ENCODE measurements at regions not wholly inside any gene's neighbourhood (a gene's known extent, or its start where the extent isn't known, plus 50 kb on each side); places are given as distances from the start of the nearest gene placed in this dataset.
A peak's percentile ranks its signal among the peaks of the same experiment; 100 is the strongest.

DNA sequence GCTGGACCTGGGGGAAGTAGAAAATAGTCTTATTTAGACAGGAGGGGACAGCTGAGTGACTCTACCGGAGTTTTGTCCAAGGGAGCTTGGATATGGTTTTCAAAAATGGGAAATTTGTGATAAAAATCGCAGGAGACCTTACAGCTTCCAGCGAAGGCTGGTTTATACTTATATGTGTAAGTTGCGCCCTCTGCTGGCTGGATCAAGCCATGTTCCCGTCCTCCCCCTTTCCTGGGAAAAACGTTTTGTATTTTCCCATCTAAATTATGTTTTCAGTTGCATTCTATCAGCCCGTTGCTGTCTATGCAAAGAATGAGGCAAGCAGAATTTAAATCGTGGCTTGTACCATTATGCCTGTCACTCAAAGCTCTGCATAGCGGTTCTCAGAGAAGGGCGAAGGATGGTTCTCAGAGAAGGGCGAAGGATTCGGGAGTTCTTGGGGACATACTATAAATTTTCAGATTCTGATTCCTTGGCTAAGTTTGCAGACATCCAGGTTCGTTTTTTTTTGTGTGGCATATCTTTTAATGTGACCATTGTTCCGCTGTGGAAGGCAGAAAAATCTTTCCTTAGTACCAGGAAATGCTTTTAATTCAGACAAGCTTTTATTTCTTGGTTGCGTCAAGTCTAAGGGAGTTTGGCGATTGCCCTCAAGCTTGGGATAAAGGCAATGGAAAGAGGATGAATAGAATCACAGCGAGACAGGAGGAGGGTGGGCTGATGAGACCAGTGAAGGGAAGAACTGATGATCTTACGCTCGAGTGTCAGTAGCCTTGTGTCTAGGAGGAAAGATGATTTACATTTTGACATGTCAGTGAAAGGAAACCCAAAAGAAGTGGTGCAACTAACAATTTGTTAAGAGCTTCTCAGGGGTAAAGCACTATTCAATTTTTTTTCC, 128.5 kb upstream of the ARX start:
- Mint-ChIP-seq H3K4me1 (ENCODE audit: low read depth, unreplicated experiment) (no peaks in the 10 kb centered on the region), H3K4me3 (ENCODE audit: unreplicated experiment) (no peak overlapping the region), H3K27ac (ENCODE audit: unreplicated experiment) (no peak overlapping the region), H3K9me3 (ENCODE audit: unreplicated experiment) (no peaks in the 10 kb centered on the region), H3K27me3 (ENCODE audit: insufficient read depth, unreplicated experiment) (no peaks in the 10 kb centered on the region), H3K36me3 (ENCODE audit: insufficient read depth, unreplicated experiment) (no peaks in the 10 kb centered on the region)
- POLR2A ChIA-PET, result no interaction called here
- CTCF ChIA-PET, result interaction anchor here (0.9 kb wide), 1 partner anchor 110 kb away, joined by 3 read pairs; no protein-coding TSS in a partner anchor
- Histone ChIP-seq H3K4me1 (no peaks in the 10 kb centered on the region), H3K36me3 (ENCODE audit: control insufficient read depth, insufficient read depth, low read length) (no peaks in the 10 kb centered on the region), H3K27me3 (replicated peaks; ENCODE audit: control insufficient read depth, insufficient read depth, low read length) (no peaks in the 10 kb centered on the region; the same call in 1 of the 2 replicates), H3K9me3 (no peaks in the 10 kb centered on the region), H3K4me3 (ENCODE audit: low read depth, low read length) (no peak overlapping the region)
- intact Hi-C loops (cut with micrococcal nuclease; ENCODE audit: unreplicated experiment), result loop anchor here (1.0 to 5.0 kb wide), 3 partner anchors 122 to 627 kb away; no protein-coding TSS in a partner anchor
- TF ChIP-seq, protein P1, sequence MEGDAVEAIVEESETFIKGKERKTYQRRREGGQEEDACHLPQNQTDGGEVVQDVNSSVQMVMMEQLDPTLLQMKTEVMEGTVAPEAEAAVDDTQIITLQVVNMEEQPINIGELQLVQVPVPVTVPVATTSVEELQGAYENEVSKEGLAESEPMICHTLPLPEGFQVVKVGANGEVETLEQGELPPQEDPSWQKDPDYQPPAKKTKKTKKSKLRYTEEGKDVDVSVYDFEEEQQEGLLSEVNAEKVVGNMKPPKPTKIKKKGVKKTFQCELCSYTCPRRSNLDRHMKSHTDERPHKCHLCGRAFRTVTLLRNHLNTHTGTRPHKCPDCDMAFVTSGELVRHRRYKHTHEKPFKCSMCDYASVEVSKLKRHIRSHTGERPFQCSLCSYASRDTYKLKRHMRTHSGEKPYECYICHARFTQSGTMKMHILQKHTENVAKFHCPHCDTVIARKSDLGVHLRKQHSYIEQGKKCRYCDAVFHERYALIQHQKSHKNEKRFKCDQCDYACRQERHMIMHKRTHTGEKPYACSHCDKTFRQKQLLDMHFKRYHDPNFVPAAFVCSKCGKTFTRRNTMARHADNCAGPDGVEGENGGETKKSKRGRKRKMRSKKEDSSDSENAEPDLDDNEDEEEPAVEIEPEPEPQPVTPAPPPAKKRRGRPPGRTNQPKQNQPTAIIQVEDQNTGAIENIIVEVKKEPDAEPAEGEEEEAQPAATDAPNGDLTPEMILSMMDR (IDR thresholded peaks at IDR 0.05; ENCODE audit: insufficient read depth in 1 of 2, low read depth in 1 of 2, low read length in 1 of 2, severe bottlenecking in 1 of 2, unreplicated experiment in 1 of 2), result peak; percentile 32 to 70
- no TSS peak for BruUV-seq (replicated peaks)
- DNase-seq, result peak; percentile 37 to 41

DNA sequence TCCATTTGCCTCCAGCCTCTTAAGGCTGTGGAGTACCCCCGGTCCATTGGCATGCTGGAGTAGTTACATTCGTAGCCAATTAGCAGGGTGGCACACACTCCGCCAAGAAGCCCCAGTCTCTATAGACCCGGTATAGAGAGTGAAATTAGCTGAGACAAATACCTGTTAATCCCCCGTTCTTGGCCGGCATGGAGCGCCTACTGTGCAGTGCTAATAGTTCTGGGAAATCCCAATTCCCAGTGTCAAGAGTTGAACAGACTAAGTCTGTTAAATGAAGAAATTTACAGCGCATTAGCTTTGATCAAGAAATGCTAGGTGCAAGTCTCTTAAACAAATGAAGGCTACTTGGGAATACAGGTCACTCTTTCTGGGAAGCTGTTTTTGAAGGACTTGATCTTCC, 127.8 kb upstream of the ARX start:
- no peaks in the 10 kb centered on the region for H3K36me3 Mint-ChIP-seq (ENCODE audit: insufficient read depth, unreplicated experiment)
- CTCF ChIA-PET, result interaction anchor here (0.9 kb wide), 1 partner anchor 109 kb away, joined by 3 read pairs; no protein-coding TSS in a partner anchor
- POLR2A ChIA-PET, result no interaction called here
- no peak overlapping the region for H3K27ac Mint-ChIP-seq (ENCODE audit: unreplicated experiment)
- Histone ChIP-seq H3K9me3 (no peaks in the 10 kb centered on the region), H3K4me3 (ENCODE audit: low read depth, low read length) (no peak overlapping the region), H3K36me3 (ENCODE audit: control insufficient read depth, insufficient read depth, low read length) (no peaks in the 10 kb centered on the region), H3K27me3 (replicated peaks; ENCODE audit: control insufficient read depth, insufficient read depth, low read length) (no peaks in the 10 kb centered on the region; the same call in 1 of the 2 replicates), H3K4me1 (no peaks in the 10 kb centered on the region)
- no peak for DNase-seq
- TF ChIP-seq, protein P1 (IDR thresholded peaks at IDR 0.05; ENCODE audit: insufficient read depth in 1 of 2, low read depth in 1 of 2, low read length in 1 of 2, severe bottlenecking in 1 of 2, unreplicated experiment in 1 of 2), result no peak
- no TSS peak for BruUV-seq (replicated peaks)
- intact Hi-C loops (cut with micrococcal nuclease; ENCODE audit: unreplicated experiment), result loop anchor here (1.0 to 5.0 kb wide), 3 partner anchors 121 to 626 kb away; no protein-coding TSS in a partner anchor
- H3K4me3 Mint-ChIP-seq (ENCODE audit: unreplicated experiment), result no peak overlapping the region
- H3K4me1 Mint-ChIP-seq (ENCODE audit: low read depth, unreplicated experiment), result no peaks in the 10 kb centered on the region
- H3K27me3 Mint-ChIP-seq (ENCODE audit: insufficient read depth, unreplicated experiment), result peaks cover 4% of the 10 kb centered on the region
- no peaks in the 10 kb centered on the region for H3K9me3 Mint-ChIP-seq (ENCODE audit: unreplicated experiment)

DNA sequence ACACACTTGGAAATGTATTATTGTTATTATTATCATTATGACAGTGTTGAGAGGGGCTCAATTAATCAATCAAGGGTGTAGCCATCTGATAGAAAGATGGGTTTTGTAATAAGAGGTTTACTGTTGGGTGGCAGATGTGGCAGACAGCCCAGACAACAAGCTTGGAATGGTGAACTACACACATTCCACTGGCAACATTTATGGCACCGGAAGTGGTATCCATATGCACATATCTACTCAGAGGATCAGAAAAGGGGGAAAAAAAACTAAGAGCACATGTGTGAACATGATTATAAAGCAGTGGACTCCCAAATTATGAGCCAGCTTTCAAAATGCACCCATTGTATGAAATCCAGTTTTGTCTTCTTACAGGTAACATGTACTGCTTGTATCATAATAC, 125.9 kb upstream of the ARX start:
- CTCF ChIA-PET, result no interaction called here
- no peaks in the 10 kb centered on the region for H3K4me1 ChIP-seq
- intact Hi-C loops (cut with micrococcal nuclease; ENCODE audit: unreplicated experiment), result loop anchor here (5.0 kb wide), 2 partner anchors 119 to 624 kb away; no protein-coding TSS in a partner anchor
- H3K27me3 Mint-ChIP-seq (ENCODE audit: insufficient read depth, unreplicated experiment), result peaks cover 4% of the 10 kb centered on the region
- H3K36me3 ChIP-seq (ENCODE audit: control insufficient read depth, insufficient read depth, low read length), result no peaks in the 10 kb centered on the region
- no peaks in the 10 kb centered on the region; the same call in 1 of the 2 replicates for H3K27me3 ChIP-seq (replicated peaks; ENCODE audit: control insufficient read depth, insufficient read depth, low read length)
- POLR2A ChIA-PET, result no interaction called here
- H3K9me3 ChIP-seq, result no peaks in the 10 kb centered on the region
- H3K4me3 Mint-ChIP-seq (ENCODE audit: unreplicated experiment), result no peak overlapping the region
- TF ChIP-seq, protein P1 (IDR thresholded peaks at IDR 0.05; ENCODE audit: insufficient read depth in 1 of 2, low read depth in 1 of 2, low read length in 1 of 2, severe bottlenecking in 1 of 2, unreplicated experiment in 1 of 2), result no peak
- no peak overlapping the region for H3K27ac Mint-ChIP-seq (ENCODE audit: unreplicated experiment)
- H3K4me1 Mint-ChIP-seq (ENCODE audit: low read depth, unreplicated experiment), result no peaks in the 10 kb centered on the region
- no peaks in the 10 kb centered on the region for H3K36me3 Mint-ChIP-seq (ENCODE audit: insufficient read depth, unreplicated experiment)
- BruUV-seq (replicated peaks), result no TSS peak
- no peak overlapping the region for H3K4me3 ChIP-seq (ENCODE audit: low read depth, low read length)
- no peaks in the 10 kb centered on the region for H3K9me3 Mint-ChIP-seq (ENCODE audit: unreplicated experiment)
- no peak for DNase-seq
